ENCODE measurements at regions not wholly inside any gene's neighbourhood (a gene's known extent, or its start where the extent isn't known, plus 50 kb on each side); places are given as distances from the start of the nearest gene placed in this dataset.

DNA sequence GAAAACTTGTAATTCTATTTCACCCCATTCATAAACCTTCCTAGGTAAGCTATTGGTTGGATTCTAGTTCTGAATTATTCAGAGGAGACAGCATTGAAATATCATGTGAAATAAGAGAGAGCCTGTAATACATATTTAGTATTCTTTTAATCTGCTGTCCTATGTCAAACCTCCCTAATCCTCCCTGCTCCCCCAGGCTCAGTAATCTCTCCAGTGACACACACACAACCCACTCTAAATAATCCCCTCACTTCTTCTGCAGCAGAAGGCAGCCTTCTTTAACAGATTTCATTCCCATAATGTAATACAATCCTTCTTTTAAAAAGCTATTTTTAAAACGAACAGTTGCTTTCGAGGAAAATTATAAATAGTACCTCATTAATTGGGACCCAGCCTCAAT lies 639.7 kb upstream of the AUTS2 start (continued):
- TF ChIP-seq, protein P1, sequence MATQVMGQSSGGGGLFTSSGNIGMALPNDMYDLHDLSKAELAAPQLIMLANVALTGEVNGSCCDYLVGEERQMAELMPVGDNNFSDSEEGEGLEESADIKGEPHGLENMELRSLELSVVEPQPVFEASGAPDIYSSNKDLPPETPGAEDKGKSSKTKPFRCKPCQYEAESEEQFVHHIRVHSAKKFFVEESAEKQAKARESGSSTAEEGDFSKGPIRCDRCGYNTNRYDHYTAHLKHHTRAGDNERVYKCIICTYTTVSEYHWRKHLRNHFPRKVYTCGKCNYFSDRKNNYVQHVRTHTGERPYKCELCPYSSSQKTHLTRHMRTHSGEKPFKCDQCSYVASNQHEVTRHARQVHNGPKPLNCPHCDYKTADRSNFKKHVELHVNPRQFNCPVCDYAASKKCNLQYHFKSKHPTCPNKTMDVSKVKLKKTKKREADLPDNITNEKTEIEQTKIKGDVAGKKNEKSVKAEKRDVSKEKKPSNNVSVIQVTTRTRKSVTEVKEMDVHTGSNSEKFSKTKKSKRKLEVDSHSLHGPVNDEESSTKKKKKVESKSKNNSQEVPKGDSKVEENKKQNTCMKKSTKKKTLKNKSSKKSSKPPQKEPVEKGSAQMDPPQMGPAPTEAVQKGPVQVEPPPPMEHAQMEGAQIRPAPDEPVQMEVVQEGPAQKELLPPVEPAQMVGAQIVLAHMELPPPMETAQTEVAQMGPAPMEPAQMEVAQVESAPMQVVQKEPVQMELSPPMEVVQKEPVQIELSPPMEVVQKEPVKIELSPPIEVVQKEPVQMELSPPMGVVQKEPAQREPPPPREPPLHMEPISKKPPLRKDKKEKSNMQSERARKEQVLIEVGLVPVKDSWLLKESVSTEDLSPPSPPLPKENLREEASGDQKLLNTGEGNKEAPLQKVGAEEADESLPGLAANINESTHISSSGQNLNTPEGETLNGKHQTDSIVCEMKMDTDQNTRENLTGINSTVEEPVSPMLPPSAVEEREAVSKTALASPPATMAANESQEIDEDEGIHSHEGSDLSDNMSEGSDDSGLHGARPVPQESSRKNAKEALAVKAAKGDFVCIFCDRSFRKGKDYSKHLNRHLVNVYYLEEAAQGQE (IDR thresholded peaks at IDR 0.05; ENCODE audit: unreplicated experiment): no peak
- TF ChIP-seq EZH2phosphoT487 (IDR thresholded peaks at IDR 0.05; ENCODE audit: unreplicated experiment) (no peak), NANOG (IDR thresholded peaks at IDR 0.05; ENCODE audit: borderline replicate concordance) (no peak), CREB1 (CRISPR knock-in tag; IDR thresholded peaks at IDR 0.05; ENCODE audit: low read depth) (no peak)
- TF ChIP-seq, protein P2, sequence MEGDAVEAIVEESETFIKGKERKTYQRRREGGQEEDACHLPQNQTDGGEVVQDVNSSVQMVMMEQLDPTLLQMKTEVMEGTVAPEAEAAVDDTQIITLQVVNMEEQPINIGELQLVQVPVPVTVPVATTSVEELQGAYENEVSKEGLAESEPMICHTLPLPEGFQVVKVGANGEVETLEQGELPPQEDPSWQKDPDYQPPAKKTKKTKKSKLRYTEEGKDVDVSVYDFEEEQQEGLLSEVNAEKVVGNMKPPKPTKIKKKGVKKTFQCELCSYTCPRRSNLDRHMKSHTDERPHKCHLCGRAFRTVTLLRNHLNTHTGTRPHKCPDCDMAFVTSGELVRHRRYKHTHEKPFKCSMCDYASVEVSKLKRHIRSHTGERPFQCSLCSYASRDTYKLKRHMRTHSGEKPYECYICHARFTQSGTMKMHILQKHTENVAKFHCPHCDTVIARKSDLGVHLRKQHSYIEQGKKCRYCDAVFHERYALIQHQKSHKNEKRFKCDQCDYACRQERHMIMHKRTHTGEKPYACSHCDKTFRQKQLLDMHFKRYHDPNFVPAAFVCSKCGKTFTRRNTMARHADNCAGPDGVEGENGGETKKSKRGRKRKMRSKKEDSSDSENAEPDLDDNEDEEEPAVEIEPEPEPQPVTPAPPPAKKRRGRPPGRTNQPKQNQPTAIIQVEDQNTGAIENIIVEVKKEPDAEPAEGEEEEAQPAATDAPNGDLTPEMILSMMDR (conservative IDR thresholded peaks at IDR 0.05; ENCODE audit: low read depth in 2 of 2): no peak

DNA sequence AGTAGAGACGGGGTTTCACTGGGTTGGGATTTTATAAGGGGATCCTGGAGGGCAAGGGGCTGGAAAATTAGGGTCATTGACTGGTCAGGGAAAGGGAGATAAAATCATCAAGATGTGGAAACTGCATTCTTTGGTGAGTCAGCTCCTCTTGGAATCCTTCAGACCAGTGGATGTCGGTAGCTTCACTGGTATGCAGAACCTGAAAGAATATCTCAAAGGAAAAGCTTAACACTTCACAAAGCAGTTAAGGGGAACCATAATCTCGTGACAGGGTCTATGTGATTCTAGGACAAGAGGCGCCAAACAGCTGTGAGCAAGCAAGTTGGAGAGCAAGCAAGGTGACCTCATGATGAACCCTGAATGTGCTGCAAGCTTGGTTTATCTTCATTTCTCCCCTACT lies 634.7 kb upstream of the AUTS2 start:
- H3K4me3 Mint-ChIP-seq: no peak overlapping the region
- peaks cover 91% of the 10 kb centered on the region for H3K9me3 Mint-ChIP-seq
- H3K36me3 ChIP-seq (ENCODE audit: insufficient read depth): no peaks in the 10 kb centered on the region; the same call in 1 of the 2 replicates
- no peak overlapping the region for H2AFZ ChIP-seq
- H3K4me2 ChIP-seq: no peak overlapping the region
- H3K27me3 Mint-ChIP-seq (ENCODE audit: insufficient read depth, low read depth, poor library complexity): peaks cover 3% of the 10 kb centered on the region
- H3K4me1 Mint-ChIP-seq: no peaks in the 10 kb centered on the region
- H3K27ac Mint-ChIP-seq: no peak overlapping the region
- no peaks in the 10 kb centered on the region for H3K27me3 ChIP-seq (ENCODE audit: insufficient read depth)
- H3K79me2 ChIP-seq (replicated peaks; ENCODE audit: insufficient read depth): no peaks in the 10 kb centered on the region
- no peaks in the 10 kb centered on the region for H3K4me1 ChIP-seq (ENCODE audit: insufficient read depth)
- no peak overlapping the region for H3K27ac ChIP-seq (ENCODE audit: low read depth)
- no peaks in the 10 kb centered on the region for H3F3A ChIP-seq (replicated peaks; ENCODE audit: low read depth)
- H3K9me2 ChIP-seq (ENCODE audit: insufficient read depth): 0 out of 2 replicates have a peak, but pooled peaks cover 3% of the 10 kb centered on the region
- H3K36me3 Mint-ChIP-seq (ENCODE audit: low read depth): peaks cover 24% of the 10 kb centered on the region
- TF ChIP-seq JUNB (IDR thresholded peaks at IDR 0.05; ENCODE audit: unreplicated experiment) (no peak), POLR2AphosphoS5 (IDR thresholded peaks at IDR 0.05; ENCODE audit: low read depth) (no peak), EZH2phosphoT487 (IDR thresholded peaks at IDR 0.05; ENCODE audit: unreplicated experiment) (no peak), CREB1 (CRISPR knock-in tag; IDR thresholded peaks at IDR 0.05; ENCODE audit: low read depth) (no peak)
- H4K20me1 ChIP-seq (replicated peaks; ENCODE audit: insufficient read depth): no peaks in the 10 kb centered on the region
- ATAC-seq (no peak), DNase-seq (ENCODE audit: low spot score) (no peak)
- no peak overlapping the region for H3K4me3 ChIP-seq

DNA sequence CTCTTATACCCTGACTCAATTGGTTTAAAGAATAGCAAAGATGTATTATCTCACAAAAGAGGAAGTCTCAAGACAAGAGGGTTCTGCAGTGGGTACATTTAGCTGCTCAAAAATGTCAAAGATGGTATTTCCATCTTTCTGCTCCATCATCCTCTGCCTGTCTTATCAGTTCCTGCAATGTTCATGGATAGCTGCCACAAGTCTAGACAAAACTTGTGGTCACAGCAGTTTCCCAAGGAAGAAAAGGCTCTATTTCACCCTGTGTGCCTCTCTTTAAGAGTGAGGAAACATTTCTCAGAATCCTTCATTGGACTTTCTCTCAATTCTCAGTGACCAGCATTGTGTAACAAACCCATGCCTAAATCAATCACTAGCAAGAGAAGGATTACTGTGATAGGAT lies 634.2 kb upstream of the AUTS2 start:
- H3K27ac Mint-ChIP-seq: no peak overlapping the region
- no peak for TF ChIP-seq EZH2 (IDR thresholded peaks at IDR 0.05; ENCODE audit: low read depth, unreplicated experiment)
- TF ChIP-seq, protein P3, sequence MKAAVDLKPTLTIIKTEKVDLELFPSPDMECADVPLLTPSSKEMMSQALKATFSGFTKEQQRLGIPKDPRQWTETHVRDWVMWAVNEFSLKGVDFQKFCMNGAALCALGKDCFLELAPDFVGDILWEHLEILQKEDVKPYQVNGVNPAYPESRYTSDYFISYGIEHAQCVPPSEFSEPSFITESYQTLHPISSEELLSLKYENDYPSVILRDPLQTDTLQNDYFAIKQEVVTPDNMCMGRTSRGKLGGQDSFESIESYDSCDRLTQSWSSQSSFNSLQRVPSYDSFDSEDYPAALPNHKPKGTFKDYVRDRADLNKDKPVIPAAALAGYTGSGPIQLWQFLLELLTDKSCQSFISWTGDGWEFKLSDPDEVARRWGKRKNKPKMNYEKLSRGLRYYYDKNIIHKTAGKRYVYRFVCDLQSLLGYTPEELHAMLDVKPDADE (IDR thresholded peaks at IDR 0.05): no peak
- TF ChIP-seq POLR2AphosphoS5 (IDR thresholded peaks at IDR 0.05; ENCODE audit: low read depth): no peak
- TF ChIP-seq, protein P2 (conservative IDR thresholded peaks at IDR 0.05; ENCODE audit: low read depth in 2 of 2): no peak

More for the DNA sequence above, 634.2 kb upstream of the AUTS2 start:
- Histone ChIP-seq H2AFZ (no peak overlapping the region), H3K9me2 (ENCODE audit: insufficient read depth) (0 out of 2 replicates have a peak, but pooled peaks cover 3% of the 10 kb centered on the region), H3K4me2 (no peak overlapping the region), H3K4me3 (no peak overlapping the region), H3K36me3 (ENCODE audit: insufficient read depth) (no peaks in the 10 kb centered on the region; the same call in 1 of the 2 replicates), H3K27me3 (ENCODE audit: insufficient read depth) (no peaks in the 10 kb centered on the region), H3K4me1 (ENCODE audit: insufficient read depth) (no peaks in the 10 kb centered on the region), H4K20me1 (replicated peaks; ENCODE audit: insufficient read depth) (no peaks in the 10 kb centered on the region), H3K27ac (ENCODE audit: low read depth) (no peak overlapping the region), H3F3A (replicated peaks; ENCODE audit: low read depth) (no peaks in the 10 kb centered on the region), H3K79me2 (replicated peaks; ENCODE audit: insufficient read depth) (no peaks in the 10 kb centered on the region)
- H3K9me3 Mint-ChIP-seq: peaks cover 91% of the 10 kb centered on the region
- H3K4me3 Mint-ChIP-seq: no peak overlapping the region
- ATAC-seq: no peak
- H3K27me3 Mint-ChIP-seq (ENCODE audit: insufficient read depth, low read depth, poor library complexity): peaks cover 3% of the 10 kb centered on the region
- H3K36me3 Mint-ChIP-seq (ENCODE audit: low read depth): peaks cover 18% of the 10 kb centered on the region
- no peaks in the 10 kb centered on the region for H3K4me1 Mint-ChIP-seq
- no peak for DNase-seq (ENCODE audit: low spot score)
